Activated CD8-positive, alpha-beta T cell treated with anti-CD3 and anti-CD28 coated beads for 36 hours (primary cell): ENCODE measurements at regions not wholly inside any gene's neighbourhood (a gene's known extent, or its start where the extent isn't known, plus 50 kb on each side); places are given as distances from the start of the nearest gene placed in this dataset.

Source experiments
- ATAC-seq: fragments of 200-7000 bp; cut with Tn5 transposase; one replicate; pipeline ENCODE4 v1.10.0; 2021; ENCODE audit warnings: mild to moderate bottlenecking, moderate library complexity
- CTCF ChIA-PET: fragments of 350-600 bp; sonication (Branson Sonifier 250); formaldehyde crosslinking; loops from one replicate; lab custom pipeline; 2021; ENCODE audit warnings: antibody characterized with exemption; lab: Charles Lee
- POLR2A ChIA-PET: fragments of 350-600 bp; sonication (Branson Sonifier 250); formaldehyde crosslinking; loops from one replicate; lab custom pipeline; 2021; ENCODE audit warnings: antibody characterized with exemption; lab: Charles Lee
- DNase-seq: peaks from one replicate; pipeline ENCODE4 v3.0.0-alpha.2; 2020
- H3K27ac Mint-ChIP-seq: one replicate; pipeline ENCODE4 v1.8.0; 2021; ENCODE audit warnings: mild to moderate bottlenecking, mixed read lengths
- H3K27me3 Mint-ChIP-seq: one replicate; pipeline ENCODE4 v1.8.0; 2021; ENCODE audit warnings: mixed read lengths
- H3K36me3 Mint-ChIP-seq: one replicate; pipeline ENCODE4 v1.8.0; 2021; ENCODE audit warnings: low read depth, mixed read lengths
- H3K4me1 Mint-ChIP-seq: one replicate; pipeline ENCODE4 v1.8.0; 2021; ENCODE audit warnings: low read depth, mixed read lengths
- H3K4me3 Mint-ChIP-seq: one replicate; pipeline ENCODE4 v1.8.0; 2021; ENCODE audit warnings: mild to moderate bottlenecking, moderate library complexity, mixed read lengths
- H3K9me3 Mint-ChIP-seq: one replicate; pipeline ENCODE4 v1.8.0; 2021; ENCODE audit warnings: mixed read lengths
- CTCF ChIP-seq: fragments of 200-600 bp; IDR thresholded peaks from one replicate; pipeline ENCODE4 v1.8.0; 2022; ENCODE audit warnings: antibody characterized with exemption, mild to moderate bottlenecking
- intact Hi-C: fragments of 100-400 bp; cut with micrococcal nuclease; formaldehyde crosslinking; loops from one replicate; pipeline ENCODE4 v1.10.0; 2022

GRCh38 chr7:91537260-91538152 is 273.3 kb downstream of the FZD1 start:
- peaks cover 4% of the 10 kb centered on the region for H3K9me3 Mint-ChIP-seq
- no peaks in the 10 kb centered on the region for H3K4me1 Mint-ChIP-seq
- no peak for TF ChIP-seq CTCF
- CTCF ChIA-PET: no interaction called here
- peaks cover 2% of the 10 kb centered on the region for H3K27me3 Mint-ChIP-seq
- no peaks in the 10 kb centered on the region for H3K36me3 Mint-ChIP-seq
- DNase-seq: no peak
- POLR2A ChIA-PET: no interaction called here
- no peak overlapping the region for H3K27ac Mint-ChIP-seq
- no peak for ATAC-seq
- intact Hi-C loops: no loop called here
- no peak overlapping the region for H3K4me3 Mint-ChIP-seq

GRCh38 chr7:91541641-91542040 is 277.4 kb downstream of the FZD1 start:
- ChIA-PET POLR2A (no interaction called here), CTCF (no interaction called here)
- TF ChIP-seq CTCF: no peak
- intact Hi-C loops: no loop called here
- ATAC-seq (no peak), DNase-seq (no peak)
- Mint-ChIP-seq H3K9me3 (peaks cover 3% of the 10 kb centered on the region), H3K4me1 (no peaks in the 10 kb centered on the region), H3K36me3 (no peaks in the 10 kb centered on the region), H3K27ac (no peak overlapping the region), H3K4me3 (no peak overlapping the region), H3K27me3 (peaks cover 2% of the 10 kb centered on the region)

GRCh38 chr7:91543646-91544045 is 279.4 kb downstream of the FZD1 start:
- CTCF ChIA-PET: interaction anchor here (1.0 kb wide), 1 partner anchor 8 kb away, joined by 3 read pairs; no protein-coding TSS in a partner anchor
- Mint-ChIP-seq H3K9me3 (peaks cover 3% of the 10 kb centered on the region), H3K4me1 (no peaks in the 10 kb centered on the region), H3K4me3 (no peak overlapping the region), H3K27me3 (peaks cover 2% of the 10 kb centered on the region), H3K36me3 (no peaks in the 10 kb centered on the region), H3K27ac (no peak overlapping the region)
- intact Hi-C loops: no loop called here
- POLR2A ChIA-PET: no interaction called here
- DNase-seq: no peak
- ATAC-seq: no peak
- TF ChIP-seq CTCF: no peak

GRCh38 chr7:91549878-91550277 is 285.6 kb downstream of the FZD1 start:
- TF ChIP-seq CTCF: no peak
- ChIA-PET CTCF (no interaction called here), POLR2A (no interaction called here)
- H3K36me3 Mint-ChIP-seq: no peaks in the 10 kb centered on the region
- DNase-seq: no peak
- intact Hi-C loops: no loop called here
- ATAC-seq: no peak
- H3K27ac Mint-ChIP-seq: no peak overlapping the region
- H3K4me1 Mint-ChIP-seq: no peaks in the 10 kb centered on the region
- H3K27me3 Mint-ChIP-seq: peaks cover 2% of the 10 kb centered on the region
- no peak overlapping the region for H3K4me3 Mint-ChIP-seq
- no peaks in the 10 kb centered on the region for H3K9me3 Mint-ChIP-seq

GRCh38 chr7:91550931-91551330 is 286.7 kb downstream of the FZD1 start:
- POLR2A ChIA-PET: no interaction called here
- no peak for TF ChIP-seq CTCF
- no peak overlapping the region for H3K27ac Mint-ChIP-seq
- H3K4me1 Mint-ChIP-seq: no peaks in the 10 kb centered on the region
- H3K9me3 Mint-ChIP-seq: no peaks in the 10 kb centered on the region
- no peak overlapping the region for H3K4me3 Mint-ChIP-seq
- H3K27me3 Mint-ChIP-seq: peaks cover 2% of the 10 kb centered on the region
- H3K36me3 Mint-ChIP-seq: no peaks in the 10 kb centered on the region
- CTCF ChIA-PET: no interaction called here
- no peak for DNase-seq
- no peak for ATAC-seq
- intact Hi-C loops: no loop called here
